Esophagus squamous epithelium (tissue), 5 donors: ENCODE measurements at regions not wholly inside any gene's neighbourhood (a gene's known extent, or its start where the extent isn't known, plus 50 kb on each side); places are given as distances from the start of the nearest gene placed in this dataset.

Source experiments
- DNase-seq: peaks from one replicate; lab custom pipeline; 2025; lab: John Stamatoyannopoulos, UW
- H3K27ac ChIP-seq, 4 donors: fragments of 200-600 bp; sonication (generic); one replicate each; pipeline ENCODE4 v1.5.1; 2016 to 2019; ENCODE audit warnings: mild to moderate bottlenecking in 1 of 4
- H3K27me3 ChIP-seq, 4 donors: fragments of 200-600 bp; sonication (generic); 1 replicate in 3 of 4; 2 replicates in 1 of 4; pipeline versions ENCODE4 v1.5.1 to v1.6.0; 2017 to 2021; ENCODE audit warnings: antibody characterized with exemption in 1 of 4
- H3K36me3 ChIP-seq, 3 donors: fragments of 200-600 bp; sonication (generic); one replicate each; pipeline ENCODE4 v1.5.1; 2016 to 2019
- H3K4me1 ChIP-seq, 3 donors: fragments of 200-600 bp; sonication (generic); one replicate each; pipeline ENCODE4 v1.5.1; 2017 to 2019
- H3K4me3 ChIP-seq, 4 donors: fragments of 200-600 bp; sonication (generic); 1 replicate in 3 of 4; 2 replicates in 1 of 4; pipeline ENCODE4 v1.5.1; 2016 to 2019; ENCODE audit warnings: mild to moderate bottlenecking in 2 of 4, moderate library complexity in 1 of 4
- H3K9me3 ChIP-seq, 3 donors: fragments of 200-600 bp; sonication (generic); one replicate each; pipeline ENCODE4 v1.5.1; 2016 to 2019
- CTCF ChIP-seq, 6 experiments: fragments of 450-650 bp in 4 of 6; fragments of 200-600 bp in 2 of 6; sonication (generic) in 2 of 6; IDR thresholded peaks; one replicate each; pipeline ENCODE4 v1.5.1; 2016 to 2019; ENCODE audit warnings: antibody characterized with exemption in 6 of 6, mild to moderate bottlenecking in 4 of 6, moderate library complexity in 4 of 6
- POLR2A ChIP-seq, 4 donors: fragments of 450-650 bp; IDR thresholded peaks; one replicate each; pipeline ENCODE4 v1.6.1; 2017; ENCODE audit warnings: antibody characterized with exemption in 4 of 4, mild to moderate bottlenecking in 4 of 4, moderate library complexity in 3 of 4
- WGBS, 2 donors: methylation state at CpG; one replicate each; pipeline ENCODE4 v1.1.5; 2018; 5-methylcytosine and 5-hydroxymethylcytosine counted together
- intact Hi-C: fragments of 100-400 bp; cut with DNase I; formaldehyde crosslinking; loops from one replicate; pipeline ENCODE4 v1.15.0; 2022
- donor health status: DM: yes; HTN: yes; CAD: no.

GRCh38 chr1:222066539-222066938 is 324.6 kb upstream of the DUSP10 start:
- H3K27me3 ChIP-seq, result no peaks in the 10 kb centered on the region
- TF ChIP-seq POLR2A (IDR thresholded peaks at IDR 0.05) (no peak), CTCF (IDR thresholded peaks at IDR 0.05) (no peak)
- H3K27ac ChIP-seq, result no peak overlapping the region
- no peaks in the 10 kb centered on the region for H3K36me3 ChIP-seq
- WGBS, 2 donors, result 47 to 53% methylated on average over 1 of the region's 1 CpG
- H3K4me1 ChIP-seq, result no peaks in the 10 kb centered on the region
- no peak overlapping the region for H3K4me3 ChIP-seq
- DNase-seq, result no peak
- H3K9me3 ChIP-seq, result peaks cover 0 to 11% (median 8%) of the 10 kb centered on the region in 3 donors
- intact Hi-C loops, result no loop called here

DNA sequence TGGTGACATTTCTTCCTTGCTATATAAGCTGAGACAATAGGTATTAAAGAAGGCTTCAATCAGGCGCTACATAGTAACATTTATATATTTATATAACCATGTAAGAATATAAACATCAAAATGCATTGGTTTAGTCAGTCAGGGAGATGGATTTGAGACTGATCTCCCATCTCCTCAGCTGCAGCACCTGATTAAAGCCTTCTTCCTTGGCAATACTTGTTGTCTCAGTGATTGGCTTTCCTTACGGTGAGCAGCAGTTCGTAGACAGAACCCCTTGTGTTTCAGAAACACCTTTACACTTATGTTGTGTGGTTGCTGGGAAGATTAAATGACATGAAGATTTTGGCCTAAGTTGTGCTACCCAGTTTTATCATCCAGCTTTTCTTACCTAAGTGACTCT is 323.3 kb upstream of the DUSP10 start:
- Histone ChIP-seq H3K4me1 (no peaks in the 10 kb centered on the region), H3K9me3 (peaks cover 0 to 11% (median 8%) of the 10 kb centered on the region in 3 donors), H3K4me3 (no peak overlapping the region), H3K36me3 (no peaks in the 10 kb centered on the region), H3K27ac (no peak overlapping the region), H3K27me3 (no peaks in the 10 kb centered on the region)
- no peak for DNase-seq
- intact Hi-C loops, result no loop called here
- 89 to 94% methylated on average over 3 of the region's 3 CpGs for WGBS, 2 donors
- TF ChIP-seq POLR2A (IDR thresholded peaks at IDR 0.05), result no peak
- TF ChIP-seq CTCF (IDR thresholded peaks at IDR 0.05), result no peak

GRCh38 chr1:222064388-222065211 is 322.7 kb upstream of the DUSP10 start:
- TF ChIP-seq POLR2A (IDR thresholded peaks at IDR 0.05) (no peak), CTCF (IDR thresholded peaks at IDR 0.05) (no peak)
- H3K9me3 ChIP-seq, result peaks cover 0 to 11% (median 8%) of the 10 kb centered on the region in 3 donors
- H3K4me1 ChIP-seq, result no peaks in the 10 kb centered on the region
- DNase-seq, result no peak
- no peaks in the 10 kb centered on the region for H3K36me3 ChIP-seq
- intact Hi-C loops, result no loop called here
- no peaks in the 10 kb centered on the region for H3K27me3 ChIP-seq
- H3K4me3 ChIP-seq, result no peak overlapping the region
- 83 to 93% methylated on average over 3 of the region's 3 CpGs for WGBS, 2 donors
- H3K27ac ChIP-seq, result no peak overlapping the region

DNA sequence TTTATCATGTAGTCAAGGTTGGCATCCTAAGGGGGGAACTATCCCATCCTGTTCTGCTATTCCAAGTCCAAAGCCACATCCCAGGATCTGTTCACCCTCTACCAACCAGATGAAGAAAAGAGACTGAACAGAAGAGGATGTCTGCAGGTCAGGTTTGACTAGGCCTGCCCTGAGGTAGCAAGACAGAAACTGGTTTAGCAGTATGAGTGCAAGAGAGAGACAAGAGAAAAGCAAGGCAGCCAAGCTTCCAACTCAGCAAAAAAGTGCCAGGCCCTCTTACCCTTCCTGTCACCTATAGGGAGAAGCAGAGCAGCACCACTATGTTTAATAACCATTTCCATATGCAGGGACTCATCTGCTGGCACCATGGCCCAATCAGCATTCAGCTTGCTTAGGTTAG is 320.8 kb upstream of the DUSP10 start:
- no peak overlapping the region for H3K27ac ChIP-seq
- intact Hi-C loops, result no loop called here
- TF ChIP-seq POLR2A (IDR thresholded peaks at IDR 0.05), result no peak
- no peak for TF ChIP-seq CTCF (IDR thresholded peaks at IDR 0.05)
- H3K36me3 ChIP-seq, result no peaks in the 10 kb centered on the region
- H3K27me3 ChIP-seq, result no peaks in the 10 kb centered on the region
- no peak overlapping the region for H3K4me3 ChIP-seq
- no peaks in the 10 kb centered on the region for H3K4me1 ChIP-seq
- H3K9me3 ChIP-seq, result peaks cover 0 to 11% (median 8%) of the 10 kb centered on the region in 3 donors
- DNase-seq, result no peak

DNA sequence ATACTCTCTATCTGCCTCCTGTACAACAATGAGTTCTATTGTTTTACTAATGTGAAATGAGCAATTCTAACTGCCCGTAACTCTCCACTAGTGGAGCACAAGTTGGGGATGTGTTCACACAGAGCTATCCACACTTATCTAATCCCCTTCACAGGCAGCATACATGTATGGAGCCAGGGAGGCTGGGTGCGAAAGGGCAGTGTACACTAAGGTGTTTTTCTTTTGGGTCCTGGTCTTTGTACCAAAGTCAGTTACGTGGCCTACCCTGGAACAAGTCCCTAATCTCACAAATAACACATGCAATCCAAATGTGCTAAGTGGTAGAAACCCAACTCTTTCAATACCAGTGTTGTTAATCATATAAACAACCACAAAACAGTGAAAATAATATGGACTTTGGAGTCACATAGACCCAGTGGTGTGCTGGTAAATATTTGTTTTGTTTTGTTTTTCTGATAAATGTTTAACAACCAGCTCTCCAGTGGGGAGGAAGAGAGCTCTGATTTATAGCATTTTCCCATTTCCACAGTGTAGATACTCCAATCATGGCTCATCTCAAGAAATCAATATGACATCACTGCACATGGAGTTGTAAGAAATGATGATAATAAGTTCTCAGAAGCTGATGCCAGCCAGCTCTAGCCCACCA is 319.9 kb upstream of the DUSP10 start:
- H3K4me1 ChIP-seq, result no peaks in the 10 kb centered on the region
- intact Hi-C loops, result no loop called here

More for the DNA sequence above, 319.9 kb upstream of the DUSP10 start:
- TF ChIP-seq POLR2A (IDR thresholded peaks at IDR 0.05) (no peak), CTCF (IDR thresholded peaks at IDR 0.05) (no peak)
- 85 to 86% methylated on average over 3 of the region's 3 CpGs for WGBS, 2 donors
- no peak for DNase-seq
- Histone ChIP-seq H3K4me3 (no peak overlapping the region), H3K9me3 (peaks cover 0 to 11% (median 8%) of the 10 kb centered on the region in 3 donors), H3K27ac (no peak overlapping the region), H3K36me3 (no peaks in the 10 kb centered on the region), H3K27me3 (no peaks in the 10 kb centered on the region)
